Thoracic aorta (tissue), 2 donors: ENCODE measurements at regions not wholly inside any gene's neighbourhood (a gene's known extent, or its start where the extent isn't known, plus 50 kb on each side); places are given as distances from the start of the nearest gene placed in this dataset.

Experiments
- ATAC-seq: fragments of 150-250 bp; one replicate; pipeline ENCODE4 v1.8.0; 2017; ENCODE audit warnings: low read depth; ENCODE audit not compliant: insufficient number of reproducible peaks, low FRiP score
- DNase-seq: peaks from one replicate; pipeline ENCODE4 v3.0.0-alpha.2; 2020; ENCODE audit warnings: low spot score
- H3K27ac ChIP-seq, 2 donors: fragments of 200-600 bp; sonication (generic); 1 replicate in 1 of 2; 2 replicates in 1 of 2; pipeline ENCODE4 v1.5.1; 2016; ENCODE audit warnings: mild to moderate bottlenecking in 2 of 2, moderate library complexity in 2 of 2
- H3K27me3 ChIP-seq: fragments of 200-600 bp; sonication (generic); replicated peaks from 2 replicates; pipeline ENCODE4 v1.6.0; 2016; ENCODE audit warnings: mild to moderate bottlenecking; ENCODE audit not compliant: insufficient read depth
- H3K36me3 ChIP-seq: fragments of 200-600 bp; sonication (generic); one replicate; pipeline ENCODE4 v1.5.1; 2016
- H3K4me1 ChIP-seq, 2 donors: fragments of 200-600 bp; sonication (generic); 1 replicate in 1 of 2; 2 replicates in 1 of 2; pipeline versions ENCODE4 v1.5.1 to v1.6.0; 2016; ENCODE audit warnings: low read depth in 2 of 2, mild to moderate bottlenecking in 1 of 2; ENCODE audit not compliant: control insufficient read depth in 1 of 2
- H3K4me3 ChIP-seq: fragments of 200-600 bp; sonication (generic); 2 replicates; pipeline ENCODE4 v1.5.1; 2016; ENCODE audit warnings: mild to moderate bottlenecking
- H3K9me3 ChIP-seq: fragments of 200-600 bp; sonication (generic); 2 replicates; pipeline ENCODE4 v1.5.1; 2016
- CTCF ChIP-seq: fragments of 200-600 bp; sonication (generic); IDR thresholded peaks from one replicate; pipeline ENCODE4 v1.5.1; 2019; ENCODE audit warnings: antibody characterized with exemption

DNA sequence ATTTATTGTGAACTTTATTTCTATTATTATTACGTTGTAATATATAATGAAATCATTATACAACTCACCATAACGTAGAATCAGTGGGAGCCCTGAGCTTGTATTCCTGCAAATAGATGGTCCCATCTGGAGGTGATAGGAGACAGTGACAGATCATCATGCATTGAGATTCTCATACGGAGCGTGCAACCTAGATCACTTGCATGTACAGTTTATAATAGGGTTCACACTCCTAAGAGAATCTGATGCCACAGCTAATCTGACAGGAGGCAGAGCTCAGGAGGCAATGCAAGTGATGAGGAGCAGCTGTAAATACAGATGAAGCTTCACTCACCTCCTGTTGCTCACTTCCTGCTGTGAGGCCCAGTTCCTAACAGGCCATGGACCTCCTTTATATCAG lies 2170.2 kb downstream of the PCDH7 start:
- no peak for ATAC-seq
- Histone ChIP-seq H3K27me3 (no peaks in the 10 kb centered on the region), H3K4me3 (no peak overlapping the region), H3K9me3 (no peaks in the 10 kb centered on the region), H3K4me1 (no peaks in the 10 kb centered on the region), H3K27ac (no peak overlapping the region), H3K36me3 (no peaks in the 10 kb centered on the region)
- no peak for DNase-seq
- no peak for TF ChIP-seq CTCF

- TF ChIP-seq CTCF = no peak
- Histone ChIP-seq H3K4me1 (no peaks in the 10 kb centered on the region), H3K27me3 (no peaks in the 10 kb centered on the region), H3K4me3 (no peak overlapping the region), H3K9me3 (no peaks in the 10 kb centered on the region), H3K27ac (no peak overlapping the region), H3K36me3 (no peaks in the 10 kb centered on the region)
- ATAC-seq = no peak
- no peak for DNase-seq
These were observed 2188.9 kb downstream of the PCDH7 start for GRCh38 chr4:32909053-32909452.

DNA sequence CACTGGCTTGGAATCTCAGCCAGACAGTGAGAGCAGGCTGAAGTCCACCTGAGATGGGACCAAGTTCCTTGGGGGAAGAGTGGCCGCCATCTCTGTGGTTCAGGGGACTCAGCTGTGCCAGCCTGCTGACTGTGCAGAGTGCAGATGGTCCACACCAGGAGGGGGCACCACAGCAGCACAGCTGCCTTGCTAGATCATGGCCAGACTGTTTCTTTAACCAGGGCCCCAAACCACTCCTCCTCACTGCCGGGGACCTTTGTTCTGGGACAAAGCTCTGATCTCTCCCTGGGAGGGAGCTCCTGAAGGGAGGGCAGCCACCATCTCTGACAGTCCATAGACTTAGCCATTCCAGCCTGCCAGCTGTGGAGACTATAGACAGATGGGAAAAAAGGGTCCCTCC lies 2189.6 kb downstream of the PCDH7 start:
- no peak for DNase-seq
- Histone ChIP-seq H3K9me3 (no peaks in the 10 kb centered on the region), H3K4me3 (no peak overlapping the region), H3K36me3 (no peaks in the 10 kb centered on the region), H3K4me1 (no peaks in the 10 kb centered on the region), H3K27ac (no peak overlapping the region), H3K27me3 (no peaks in the 10 kb centered on the region)
- no peak for TF ChIP-seq CTCF
- no peak for ATAC-seq

GRCh38 chr4:32917586-32917985 lies 2197.4 kb downstream of the PCDH7 start:
- TF ChIP-seq CTCF = no peak
- Histone ChIP-seq H3K27ac (no peak overlapping the region), H3K9me3 (no peaks in the 10 kb centered on the region), H3K4me3 (no peak overlapping the region), H3K27me3 (no peaks in the 10 kb centered on the region), H3K4me1 (no peaks in the 10 kb centered on the region), H3K36me3 (no peaks in the 10 kb centered on the region)
- ATAC-seq = no peak
- DNase-seq = no peak

- H3K9me3 ChIP-seq = no peaks in the 10 kb centered on the region
- no peak for ATAC-seq
These were observed 2209.9 kb downstream of the PCDH7 start for GRCh38 chr4:32929796-32930699.

More at GRCh38 chr4:32929796-32930699, 2209.9 kb downstream of the PCDH7 start:
- no peak for DNase-seq
- Histone ChIP-seq H3K27me3 (no peaks in the 10 kb centered on the region), H3K36me3 (no peaks in the 10 kb centered on the region), H3K27ac (no peak overlapping the region), H3K4me3 (no peak overlapping the region), H3K4me1 (no peaks in the 10 kb centered on the region)
- TF ChIP-seq CTCF = no peak
